K562 (cell line): ENCODE measurements at regions not wholly inside any gene's neighbourhood (a gene's known extent, or its start where the extent isn't known, plus 50 kb on each side); places are given as distances from the start of the nearest gene placed in this dataset.

Source experiments
- ATAC-seq: fragments of 200-7000 bp; cut with Tn5 transposase; 3 replicates; pipeline ENCODE4 v1.9.1; 2020; ENCODE audit warnings: moderate library complexity
- BruUV-seq: library from RNA; stranded (reverse); fragments of 400-500 nt; replicated peaks from 2 replicates; lab custom pipeline; 2021; lab: Mats Ljungman, UMichigan
- CTCF ChIA-PET: fragments of 300-600 bp; formaldehyde crosslinking; extraction: SDS; loops from one replicate; lab custom pipeline; 2021; ENCODE audit warnings: low intra/inter-chr PET ratio; lab: Yijun Ruan, JAX
- POLR2A ChIA-PET: fragments of 300-600, 350-650 bp; sonication (Branson Sonifier 250); formaldehyde crosslinking; extraction: SDS; loops from one replicate; lab custom pipeline; 2021; ENCODE audit warnings: antibody characterized with exemption, inconsistent platforms; lab: Yijun Ruan, JAX
- DNase-seq, 4 experiments: peaks; one replicate each; pipeline versions ENCODE4 v3.0.0 to v3.0.0-alpha.2; 2011 to 2018; ENCODE audit warnings: low spot score in 3 of 4, mixed read lengths in 3 of 4; ENCODE audit errors: extremely low read depth in 1 of 4
- FAIRE-seq: peaks from 2 replicates; lab custom pipeline; 2011; peaks lifted over from hg19 to GRCh38; lab: Jason Lieb, UNC
- H2AFZ ChIP-seq: 2 replicates; pipeline ENCODE4 v1.6.0; 2011; ENCODE audit warnings: low read depth, low read length, control low read depth, inconsistent platforms
- H3K27ac ChIP-seq: fragments of 200-600 bp; 3 replicates; pipeline ENCODE4 v1.8.0; 2011; ENCODE audit warnings: low read depth, mild to moderate bottlenecking, control low read depth, inconsistent platforms, low read length, moderate library complexity, mixed read lengths; ENCODE audit errors: extremely low read depth
- H3K27me3 ChIP-seq, 2 experiments: fragments of 300-600 bp in 1 of 2; 2 replicates in 1 of 2; 3 replicates in 1 of 2; pipeline versions ENCODE4 v1.6.0 to v1.8.0; 2011; ENCODE audit warnings: inconsistent platforms in 2 of 2, low read length in 2 of 2, mild to moderate bottlenecking in 1 of 2, mixed read lengths in 1 of 2, moderate library complexity in 1 of 2; ENCODE audit not compliant: control insufficient read depth in 2 of 2, insufficient read depth in 2 of 2
- H3K36me3 ChIP-seq: fragments of 300-600 bp; 3 replicates; pipeline ENCODE4 v1.8.0; 2011; ENCODE audit warnings: mild to moderate bottlenecking, low read length, inconsistent platforms; ENCODE audit not compliant: control insufficient read depth, insufficient read depth
- H3K4me1 ChIP-seq, 2 experiments: fragments of 200-600 bp in 1 of 2; replicated peaks in 1 of 2; 2 replicates in 1 of 2; 3 replicates in 1 of 2; pipeline versions ENCODE4 v1.5.1 to v1.8.0; 2011; ENCODE audit warnings: inconsistent platforms in 2 of 2, low read length in 2 of 2, mild to moderate bottlenecking in 1 of 2, mixed read lengths in 1 of 2, moderate library complexity in 1 of 2; ENCODE audit not compliant: control insufficient read depth in 2 of 2, insufficient read depth in 2 of 2
- H3K4me2 ChIP-seq: 2 replicates; pipeline ENCODE4 v1.6.1; 2011; ENCODE audit warnings: low read length, control low read depth, inconsistent platforms, mixed read lengths; ENCODE audit not compliant: insufficient read depth
- H3K4me3 ChIP-seq: fragments of 200-600 bp; sonication (generic), shearing (Covaris generic); 2 replicates; pipeline ENCODE4 v1.5.1; 2016; ENCODE audit warnings: control low read depth, inconsistent platforms
- H3K79me2 ChIP-seq: fragments of 200-600 bp; 3 replicates; pipeline ENCODE4 v1.8.0; 2011; ENCODE audit warnings: low read length, inconsistent platforms; ENCODE audit not compliant: control insufficient read depth, insufficient read depth
- H3K9ac ChIP-seq, 2 experiments: 2 replicates each; pipeline versions ENCODE4 v1.6.0 to v1.6.1; 2011; ENCODE audit warnings: low read depth in 2 of 2, low read length in 2 of 2, control low read depth in 1 of 2, inconsistent platforms in 1 of 2, mild to moderate bottlenecking in 1 of 2, mixed read lengths in 1 of 2; ENCODE audit not compliant: insufficient read depth in 1 of 2
- H3K9me1 ChIP-seq: one replicate; pipeline ENCODE4 v1.6.0; 2011; ENCODE audit warnings: inconsistent platforms, mild to moderate bottlenecking, low read length, moderate library complexity; ENCODE audit not compliant: control insufficient read depth, insufficient read depth
- H3K9me3 ChIP-seq: replicated peaks from 2 replicates; pipeline ENCODE4 v1.5.1; 2011; ENCODE audit warnings: low read depth, low read length, inconsistent platforms; ENCODE audit not compliant: control insufficient read depth, insufficient read depth
- H4K20me1 ChIP-seq: replicated peaks from 2 replicates; pipeline ENCODE4 v1.6.1; 2011; ENCODE audit warnings: low read length, inconsistent platforms, mixed read lengths; ENCODE audit not compliant: control insufficient read depth, insufficient read depth
- CEBPB ChIP-seq: fragments of 450-650 bp; IDR thresholded peaks from 2 replicates; pipeline ENCODE4 v1.6.1; 2016; ENCODE audit warnings: missing genetic modification characterization, missing compliant biosample characterization
- CEBPG ChIP-seq, 3 experiments: fragments of 200-800 bp in 1 of 3; sonication (Bioruptor generic) in 1 of 3; sonication (generic) in 1 of 3; formaldehyde crosslinking in 1 of 3; IDR thresholded peaks in 2 of 3; conservative IDR thresholded peaks in 1 of 3; 2 replicates each; pipeline versions ENCODE4 v1.6.1 to v1.8.0; 2016 to 2022; ENCODE audit warnings: missing compliant biosample characterization in 2 of 3, missing genetic modification characterization in 2 of 3, mild to moderate bottlenecking in 1 of 3, missing genetic modification reagents in 1 of 3
- CTBP1 ChIP-seq: fragments of 450-650 bp; IDR thresholded peaks from 2 replicates; pipeline ENCODE4 v1.6.1; 2016; ENCODE audit warnings: borderline replicate concordance
- ELF1 ChIP-seq: fragments of 200-800 bp; sonication (Bioruptor generic); IDR thresholded peaks from 2 replicates; pipeline ENCODE4 v1.6.1; 2016; ENCODE audit warnings: missing genetic modification characterization, missing compliant biosample characterization
- FOXP4 ChIP-seq: sonication (generic); formaldehyde crosslinking; IDR thresholded peaks from 2 replicates; pipeline ENCODE4 v1.8.0; 2022; ENCODE audit warnings: mild to moderate bottlenecking, missing genetic modification reagents, borderline replicate concordance
- MLX ChIP-seq, 2 experiments: fragments of 450-650 bp in 1 of 2; sonication (generic) in 1 of 2; formaldehyde crosslinking; conservative IDR thresholded peaks; 2 replicates each; pipeline versions ENCODE4 v1.4.0 to v1.8.1; 2020 to 2022; ENCODE audit warnings: mild to moderate bottlenecking in 1 of 2, missing genetic modification reagents in 1 of 2
- NFIC ChIP-seq: fragments of 450-650 bp; IDR thresholded peaks from 2 replicates; pipeline ENCODE4 v1.6.1; 2017; ENCODE audit warnings: mild to moderate bottlenecking, inconsistent platforms
- WGBS: fragments of 100-300 bp; shearing (Covaris generic); methylation state at CpG from one replicate; pipeline ENCODE4 v1.1.6; 2016; ENCODE audit warnings: low coverage, mixed read lengths; ENCODE audit not compliant: insufficient coverage; ENCODE audit errors: missing lambda C conversion rate; 5-methylcytosine and 5-hydroxymethylcytosine counted together
- in situ Hi-C: fragments of 300-500 bp; cut with MboI; formaldehyde crosslinking; loops from 4 replicates; pipeline ENCODE4 v1.15.0; 2018; ENCODE audit warnings: inconsistent platforms, mixed read lengths
- intact Hi-C: fragments of 100-400 bp; cut with micrococcal nuclease; formaldehyde crosslinking; loops from 2 replicates; pipeline ENCODE4 v1.14.2; 2022

- no peak for TF ChIP-seq MLX (CRISPR knock-in tag; conservative IDR thresholded peaks at IDR 0.05)
- no peak for TF ChIP-seq FOXP4 (CRISPR knock-in tag)
- no peak for TF ChIP-seq ELF1 (tag)
- no peak for TF ChIP-seq NFIC
- TF ChIP-seq CEBPB = peak; percentile 54; the same call in 1 of the 2 replicates
- no peak for TF ChIP-seq CEBPG (CRISPR knock-in tag; IDR thresholded peaks at IDR 0.05)
- peak; percentile 14 to 41; a peak in 1 of 4 replicates for TF ChIP-seq CEBPG (tag; conservative IDR thresholded peaks at IDR 0.05 in 1 of 2, IDR thresholded peaks at IDR 0.05 in 1 of 2)
- TF ChIP-seq CTBP1 = no peak
- no peak overlapping the region for H3K27ac ChIP-seq
- CTCF ChIA-PET = no interaction called here
Measured at GRCh38 chr12:89126712-89127111, 225.6 kb downstream of the DUSP6 start.

More at GRCh38 chr12:89126712-89127111, 225.6 kb downstream of the DUSP6 start:
- Histone ChIP-seq H3K9me1 (no peaks in the 10 kb centered on the region), H3K79me2 (no peaks in the 10 kb centered on the region), H3K9ac (no peak overlapping the region), H3K9me3 (no peaks in the 10 kb centered on the region; the same call in 1 of the 2 replicates), H4K20me1 (no peaks in the 10 kb centered on the region), H3K27me3 (no peaks in the 10 kb centered on the region), H3K4me3 (no peak overlapping the region), H3K4me2 (no peak overlapping the region), H3K4me1 (no peaks in the 10 kb centered on the region), H2AFZ (no peak overlapping the region), H3K36me3 (no peaks in the 10 kb centered on the region)
- POLR2A ChIA-PET = interaction anchor here (1.0 kb wide), 1 partner anchor 26 kb away, joined by 3 read pairs; no protein-coding TSS in a partner anchor
- ATAC-seq (no peak), DNase-seq (no peak), FAIRE-seq (no peak)
- intact Hi-C loops (no loop called here), in situ Hi-C loops (no loop called here)
- 3% methylated on average over 3 of the region's 3 CpGs for WGBS
- no TSS peak for BruUV-seq
